BLaER1 treated with 17β-estradiol and CSF1 and Interleukin-3, amounts not matched to agents 10 nM and 100 nM (cell line): ENCODE measurements at regions not wholly inside any gene's neighbourhood (a gene's known extent, or its start where the extent isn't known, plus 50 kb on each side); places are given as distances from the start of the nearest gene placed in this dataset.

Experiments
- H3K27ac ChIP-seq, 11 experiments: shearing (Covaris generic); formaldehyde crosslinking; 2 replicates each; pipeline ENCODE4 v1.8.1; 2022
- H3K27me3 ChIP-seq, 11 experiments: shearing (Covaris generic); formaldehyde crosslinking; 2 replicates each; pipeline ENCODE4 v1.8.1; 2022
- H3K36me3 ChIP-seq, 11 experiments: shearing (Covaris generic); formaldehyde crosslinking; 2 replicates each; pipeline ENCODE4 v1.8.1; 2022
- H3K4me1 ChIP-seq, 10 experiments: shearing (Covaris generic); formaldehyde crosslinking; 2 replicates each; pipeline ENCODE4 v1.8.1; 2022
- H3K4me2 ChIP-seq, 11 experiments: shearing (Covaris generic); formaldehyde crosslinking; 2 replicates each; pipeline ENCODE4 v1.8.1; 2022
- H3K4me3 ChIP-seq, 10 experiments: shearing (Covaris generic); formaldehyde crosslinking; 2 replicates each; pipeline ENCODE4 v1.8.1; 2022
- H3K9ac ChIP-seq, 11 experiments: shearing (Covaris generic); formaldehyde crosslinking; 2 replicates each; pipeline ENCODE4 v1.8.1; 2022
- H3K9me3 ChIP-seq, 11 experiments: shearing (Covaris generic); formaldehyde crosslinking; replicated peaks in 1 of 11; 2 replicates each; pipeline ENCODE4 v1.8.1; 2022
- H4K20me1 ChIP-seq, 11 experiments: shearing (Covaris generic); formaldehyde crosslinking; 2 replicates each; pipeline ENCODE4 v1.8.1; 2022
- Cebpa-rat ChIP-seq, 11 experiments: shearing (Covaris generic); IDR thresholded peaks; 2 replicates each; pipeline ENCODE4 v1.8.1; 2022

DNA sequence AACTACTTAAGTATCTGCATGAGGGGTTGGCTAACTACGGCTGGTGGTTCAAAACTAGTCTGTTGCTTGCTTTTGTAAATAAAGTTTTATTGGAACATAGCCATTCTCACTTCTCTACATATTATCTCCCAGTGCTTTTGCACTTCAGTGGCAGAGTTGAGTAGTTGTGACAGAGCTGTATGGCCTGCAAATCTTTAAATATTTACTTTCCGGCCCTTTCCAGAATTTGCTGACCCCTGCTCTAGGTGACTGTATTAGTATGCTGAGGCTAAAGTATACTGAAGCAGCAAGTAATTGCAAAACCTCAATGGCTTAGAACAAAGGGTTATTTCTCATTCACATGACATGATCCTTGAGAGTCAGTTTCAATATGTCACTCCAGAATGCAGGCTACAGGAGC is 78.3 kb downstream of the OTUD1 start:
- Histone ChIP-seq H3K4me1 (peaks cover 0 to 58% (median 6%) of the 10 kb centered on the region in 10 experiments; a peak in 10 of 20 replicates), H3K27ac (no peak overlapping the region), H3K9ac (no peak overlapping the region), H3K9me3 (peaks cover 8 to 19% (median 12%) of the 10 kb centered on the region in 11 experiments; a peak in 15 of 22 replicates), H3K4me2 (no peak overlapping the region), H3K27me3 (no peaks in the 10 kb centered on the region), H3K4me3 (no peak overlapping the region), H4K20me1 (no peaks in the 10 kb centered on the region), H3K36me3 (no peaks in the 10 kb centered on the region)
- no peak for TF ChIP-seq Cebpa-rat (IDR thresholded peaks at IDR 0.05)

DNA sequence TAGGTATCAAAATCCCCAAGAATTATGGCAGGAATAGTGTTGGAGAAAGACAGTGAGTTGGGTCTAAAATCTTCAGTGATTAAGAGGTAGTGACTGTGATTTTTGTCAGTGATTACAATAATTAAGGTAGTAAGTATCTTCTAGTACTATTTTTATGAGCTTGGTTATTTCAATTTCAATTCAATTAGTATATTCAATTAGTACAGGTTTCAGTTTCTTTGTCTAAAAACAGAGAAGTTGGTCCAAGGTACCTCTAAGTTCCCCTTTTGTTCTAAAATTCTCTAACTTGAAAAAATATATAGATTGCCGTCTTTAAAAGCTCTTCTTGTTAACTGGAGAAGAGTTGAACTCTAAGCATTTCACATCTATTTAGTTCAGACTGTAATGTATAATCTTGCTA is 82.9 kb downstream of the OTUD1 start:
- no peak overlapping the region for H3K27ac ChIP-seq
- no peak for TF ChIP-seq Cebpa-rat (IDR thresholded peaks at IDR 0.05)
- peaks cover 0 to 58% (median 3%) of the 10 kb centered on the region in 10 experiments; a peak in 8 of 20 replicates for H3K4me1 ChIP-seq
- H3K4me2 ChIP-seq: peak overlapping the region in 4 of 11 experiments; percentile 6 to 59 (median 43); a peak in 6 of 22 replicates
- no peak overlapping the region for H3K9ac ChIP-seq
- no peaks in the 10 kb centered on the region for H4K20me1 ChIP-seq
- no peaks in the 10 kb centered on the region for H3K27me3 ChIP-seq
- H3K9me3 ChIP-seq: no peaks in the 10 kb centered on the region
- no peak overlapping the region for H3K4me3 ChIP-seq
- H3K36me3 ChIP-seq: no peaks in the 10 kb centered on the region

DNA sequence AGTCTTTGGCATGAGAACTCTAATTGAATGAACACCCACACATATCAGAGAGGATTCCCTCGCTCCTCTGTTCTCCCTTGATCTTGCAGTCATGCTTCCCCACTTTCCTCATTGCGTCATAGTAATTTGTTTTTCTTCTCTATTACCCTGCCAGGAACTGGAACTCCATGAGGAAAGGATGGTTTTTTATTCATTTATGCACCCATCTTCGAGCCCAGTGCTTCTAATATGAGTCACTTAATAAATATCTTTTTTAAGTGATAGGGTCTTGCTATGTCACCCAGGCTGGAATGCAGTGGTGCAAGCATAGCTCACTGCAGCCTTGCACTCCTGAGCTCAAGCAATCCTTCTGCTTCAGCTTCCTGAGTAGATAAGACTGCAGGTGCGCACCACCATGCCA is 83.5 kb downstream of the OTUD1 start:
- H3K9ac ChIP-seq: no peak overlapping the region
- no peaks in the 10 kb centered on the region for H3K36me3 ChIP-seq
- no peak overlapping the region for H3K4me3 ChIP-seq
- no peaks in the 10 kb centered on the region for H3K27me3 ChIP-seq
- H3K4me1 ChIP-seq: peaks cover 0 to 54% (median 3%) of the 10 kb centered on the region in 10 experiments; a peak in 8 of 20 replicates
- TF ChIP-seq Cebpa-rat (IDR thresholded peaks at IDR 0.05): peak in 4 of 11 experiments; percentile 7 to 53 (median 22); a peak in 2 of 22 replicates
- H4K20me1 ChIP-seq: no peaks in the 10 kb centered on the region
- H3K9me3 ChIP-seq: no peaks in the 10 kb centered on the region
- H3K27ac ChIP-seq: no peak overlapping the region
- peak overlapping the region in 4 of 11 experiments; percentile 6 to 59 (median 42); a peak in 7 of 22 replicates for H3K4me2 ChIP-seq

DNA sequence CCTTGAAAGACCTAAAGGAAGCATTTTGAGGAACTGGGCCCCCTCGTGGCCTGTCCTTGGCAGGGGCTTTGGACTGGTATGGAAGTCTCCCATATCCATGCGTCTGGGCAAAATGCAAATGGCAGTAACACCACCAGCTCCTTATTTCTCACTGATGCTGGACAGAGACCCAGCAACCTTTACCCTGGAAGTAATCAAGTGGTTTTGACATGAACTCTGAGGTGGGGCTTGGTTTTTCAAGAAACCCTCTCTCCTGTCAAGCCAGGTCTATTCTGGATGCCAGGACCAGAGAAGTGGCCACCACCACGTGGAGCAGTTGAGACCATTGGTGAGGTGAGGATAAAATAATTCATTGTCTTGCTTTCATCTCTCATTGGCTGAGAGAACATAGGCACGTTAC is 84.4 kb downstream of the OTUD1 start:
- Histone ChIP-seq H3K27ac (no peak overlapping the region), H3K9me3 (no peaks in the 10 kb centered on the region), H3K4me1 (peaks cover 0 to 49% (median 0%) of the 10 kb centered on the region in 10 experiments; a peak in 6 of 20 replicates), H3K36me3 (no peaks in the 10 kb centered on the region), H4K20me1 (no peaks in the 10 kb centered on the region), H3K4me2 (peak overlapping the region in 1 of 11 experiments; percentile 56; a peak in 1 of 22 replicates), H3K9ac (no peak overlapping the region), H3K4me3 (no peak overlapping the region), H3K27me3 (no peaks in the 10 kb centered on the region)
- no peak for TF ChIP-seq Cebpa-rat (IDR thresholded peaks at IDR 0.05)

DNA sequence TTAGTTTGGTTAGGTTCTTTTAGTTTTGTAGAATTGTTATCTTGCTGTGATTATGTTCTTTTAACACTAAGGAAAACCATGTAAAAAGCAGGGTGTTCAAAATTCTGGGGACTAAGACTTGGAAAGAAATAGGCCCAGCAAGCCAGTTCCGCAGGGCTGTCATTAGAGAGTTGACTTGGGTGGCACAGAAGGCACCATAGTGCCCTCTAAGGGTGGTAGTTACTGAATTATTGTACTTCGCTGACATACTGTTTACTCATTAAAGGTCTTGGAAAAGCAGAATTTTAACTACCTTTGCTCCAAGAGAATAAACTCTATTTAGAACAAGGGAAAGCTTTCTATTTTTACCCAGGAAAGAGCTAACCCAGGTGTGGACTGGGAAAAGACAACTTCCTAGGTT is 86.5 kb downstream of the OTUD1 start:
- Histone ChIP-seq H3K4me3 (no peak overlapping the region), H3K4me2 (peak overlapping the region in 2 of 11 experiments; percentile 21 to 24; a peak in 1 of 22 replicates), H3K9me3 (no peaks in the 10 kb centered on the region), H3K27ac (no peak overlapping the region), H3K4me1 (peaks cover 0 to 43% (median 0%) of the 10 kb centered on the region in 10 experiments; a peak in 6 of 20 replicates), H3K36me3 (no peaks in the 10 kb centered on the region), H3K9ac (no peak overlapping the region), H4K20me1 (no peaks in the 10 kb centered on the region), H3K27me3 (no peaks in the 10 kb centered on the region)
- TF ChIP-seq Cebpa-rat (IDR thresholded peaks at IDR 0.05): no peak

DNA sequence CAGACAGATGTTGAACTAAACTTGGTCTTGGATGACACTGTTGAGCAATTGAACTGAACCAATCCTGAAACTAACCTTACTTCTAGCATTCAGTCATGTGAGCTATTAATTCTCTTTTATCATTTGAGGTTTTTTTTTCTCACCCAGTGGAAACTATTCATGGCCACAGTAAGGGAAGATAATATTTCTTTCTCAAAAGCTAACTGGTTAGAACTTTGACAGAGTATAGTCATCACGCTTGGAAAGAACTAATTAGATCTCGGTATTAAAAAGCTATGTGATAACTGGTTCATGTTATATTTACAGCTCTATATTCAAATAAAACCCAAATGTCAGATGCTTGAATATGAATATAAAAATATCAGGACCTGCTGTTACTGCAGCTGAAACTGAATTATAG is 89.5 kb downstream of the OTUD1 start:
- Histone ChIP-seq H3K9ac (no peak overlapping the region), H3K4me1 (peaks cover 0 to 35% (median 11%) of the 10 kb centered on the region in 10 experiments; a peak in 11 of 20 replicates)
- TF ChIP-seq Cebpa-rat (IDR thresholded peaks at IDR 0.05): no peak

DNA sequence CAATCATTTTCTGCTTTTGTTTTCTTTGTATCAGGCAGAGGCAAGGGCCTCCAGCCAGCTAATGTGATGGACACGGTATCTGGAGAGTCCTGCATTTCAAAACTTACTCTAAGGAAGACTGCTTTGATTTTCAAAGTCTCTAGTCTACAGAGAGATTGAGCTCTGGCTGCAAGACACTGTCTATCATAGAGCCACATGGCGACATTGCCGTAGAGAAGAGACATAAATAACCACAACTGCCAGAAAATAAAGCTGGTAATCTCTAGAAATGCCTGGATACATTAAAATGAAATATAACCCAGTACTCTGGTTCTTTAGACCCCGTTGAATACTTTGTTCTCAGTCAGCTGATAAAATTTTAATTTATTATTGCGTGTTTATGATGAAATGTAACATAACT is 90.8 kb downstream of the OTUD1 start:
- H3K9ac ChIP-seq: no peak overlapping the region
- no peak for TF ChIP-seq Cebpa-rat (IDR thresholded peaks at IDR 0.05)

More for the DNA sequence above, 89.5 kb downstream of the OTUD1 start:
- Histone ChIP-seq H4K20me1 (no peaks in the 10 kb centered on the region), H3K4me3 (no peak overlapping the region), H3K27ac (no peak overlapping the region), H3K9me3 (no peaks in the 10 kb centered on the region), H3K36me3 (no peaks in the 10 kb centered on the region), H3K27me3 (no peaks in the 10 kb centered on the region), H3K4me2 (no peak overlapping the region)

DNA sequence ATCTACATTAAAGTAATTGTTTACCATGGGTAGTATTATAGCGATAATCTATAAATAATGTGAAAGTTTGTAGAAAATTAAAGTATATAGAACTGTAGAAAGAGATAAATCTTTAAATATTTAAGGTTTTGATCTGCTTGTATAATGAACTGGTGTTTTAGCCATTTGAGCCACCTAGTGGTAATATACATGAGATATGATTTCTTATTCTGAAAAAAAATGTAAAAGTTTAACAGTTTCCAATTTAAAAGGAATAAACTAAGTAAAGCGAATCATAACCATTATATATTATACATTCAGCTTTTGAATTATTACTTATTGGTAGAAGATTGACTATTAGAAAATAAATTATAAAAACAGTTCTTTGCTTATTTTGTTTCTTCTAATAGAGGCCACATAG is 91.2 kb downstream of the OTUD1 start:
- Histone ChIP-seq H3K9ac (no peak overlapping the region), H3K27me3 (no peaks in the 10 kb centered on the region), H3K36me3 (no peaks in the 10 kb centered on the region), H3K4me3 (no peak overlapping the region), H3K4me2 (no peak overlapping the region), H4K20me1 (no peaks in the 10 kb centered on the region), H3K9me3 (no peaks in the 10 kb centered on the region), H3K4me1 (peaks cover 9 to 28% (median 18%) of the 10 kb centered on the region in 10 experiments; a peak in 17 of 20 replicates), H3K27ac (no peak overlapping the region)
- no peak for TF ChIP-seq Cebpa-rat (IDR thresholded peaks at IDR 0.05)

More for the DNA sequence above, 90.8 kb downstream of the OTUD1 start:
- no peaks in the 10 kb centered on the region for H4K20me1 ChIP-seq
- peaks cover 7 to 32% (median 16%) of the 10 kb centered on the region in 10 experiments; a peak in 17 of 20 replicates for H3K4me1 ChIP-seq
- no peak overlapping the region for H3K4me3 ChIP-seq
- H3K9me3 ChIP-seq: no peaks in the 10 kb centered on the region
- no peaks in the 10 kb centered on the region for H3K36me3 ChIP-seq
- no peak overlapping the region for H3K4me2 ChIP-seq
- H3K27me3 ChIP-seq: no peaks in the 10 kb centered on the region
- no peak overlapping the region for H3K27ac ChIP-seq

DNA sequence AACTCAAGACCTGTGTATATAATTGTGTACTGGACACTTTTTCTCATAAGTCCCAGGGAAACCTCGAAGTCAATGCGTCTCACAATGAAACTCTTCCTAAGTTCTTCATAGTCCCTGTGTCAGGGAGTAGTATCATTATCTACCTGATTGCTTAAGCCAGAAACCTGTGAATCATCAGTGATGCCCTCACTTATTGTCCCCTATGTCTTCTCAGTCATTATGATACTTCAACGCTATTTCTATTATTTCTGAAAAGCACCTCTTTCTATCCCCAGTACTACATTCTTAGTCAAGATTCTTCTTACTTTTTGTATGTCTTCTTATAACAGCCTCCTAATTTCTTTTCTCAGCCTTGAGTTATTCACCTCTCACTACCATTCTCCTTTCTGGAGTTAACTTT is 94.3 kb downstream of the OTUD1 start:
- no peaks in the 10 kb centered on the region for H3K27me3 ChIP-seq
- TF ChIP-seq Cebpa-rat (IDR thresholded peaks at IDR 0.05): no peak
- H3K4me2 ChIP-seq: no peak overlapping the region
- peaks cover 0 to 11% (median 4%) of the 10 kb centered on the region in 11 experiments; a peak in 16 of 22 replicates for H3K9me3 ChIP-seq
- no peak overlapping the region for H3K27ac ChIP-seq
- peaks cover 9 to 32% (median 18%) of the 10 kb centered on the region in 10 experiments; a peak in 18 of 20 replicates for H3K4me1 ChIP-seq
- no peaks in the 10 kb centered on the region for H3K36me3 ChIP-seq
- no peak overlapping the region for H3K4me3 ChIP-seq
- no peak overlapping the region for H3K9ac ChIP-seq
- H4K20me1 ChIP-seq: no peaks in the 10 kb centered on the region

DNA sequence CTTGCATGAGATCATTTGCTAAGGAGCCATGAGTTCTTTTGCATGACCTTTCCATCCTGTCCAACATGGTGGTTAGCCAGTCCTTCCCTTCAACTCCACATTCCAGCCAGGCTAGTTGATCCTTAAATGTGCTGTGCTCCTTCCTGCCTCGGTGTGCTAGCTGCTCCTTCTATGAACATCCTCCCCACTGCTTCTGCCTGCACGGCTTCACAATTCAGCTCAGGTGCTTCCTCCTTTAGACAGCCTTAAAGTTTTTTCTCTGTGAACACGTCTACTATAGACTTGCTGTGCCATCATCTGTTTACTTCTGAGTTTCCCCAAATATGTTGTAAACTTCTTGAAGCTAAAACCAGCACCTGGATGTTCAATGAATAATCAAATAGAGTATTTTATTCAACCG is 95.5 kb downstream of the OTUD1 start:
- Histone ChIP-seq H3K9ac (no peak overlapping the region), H4K20me1 (no peaks in the 10 kb centered on the region), H3K36me3 (peaks cover 0 to under 1% (median 0%) of the 10 kb centered on the region in 11 experiments; a peak in 1 of 22 replicates), H3K9me3 (peaks cover 10 to 23% (median 14%) of the 10 kb centered on the region in 11 experiments; a peak in 17 of 22 replicates), H3K4me2 (peak overlapping the region in 5 of 11 experiments; percentile 32 to 46 (median 38); a peak in 8 of 22 replicates), H3K27ac (no peak overlapping the region; a peak in 1 of 22 replicates), H3K27me3 (no peaks in the 10 kb centered on the region), H3K4me3 (no peak overlapping the region), H3K4me1 (peaks cover 13 to 38% (median 25%) of the 10 kb centered on the region in 10 experiments)
- TF ChIP-seq Cebpa-rat (IDR thresholded peaks at IDR 0.05): no peak
